ENCODE measurements at regions not wholly inside any gene's neighbourhood (a gene's known extent, or its start where the extent isn't known, plus 50 kb on each side); places are given as distances from the start of the nearest gene placed in this dataset.

DNA sequence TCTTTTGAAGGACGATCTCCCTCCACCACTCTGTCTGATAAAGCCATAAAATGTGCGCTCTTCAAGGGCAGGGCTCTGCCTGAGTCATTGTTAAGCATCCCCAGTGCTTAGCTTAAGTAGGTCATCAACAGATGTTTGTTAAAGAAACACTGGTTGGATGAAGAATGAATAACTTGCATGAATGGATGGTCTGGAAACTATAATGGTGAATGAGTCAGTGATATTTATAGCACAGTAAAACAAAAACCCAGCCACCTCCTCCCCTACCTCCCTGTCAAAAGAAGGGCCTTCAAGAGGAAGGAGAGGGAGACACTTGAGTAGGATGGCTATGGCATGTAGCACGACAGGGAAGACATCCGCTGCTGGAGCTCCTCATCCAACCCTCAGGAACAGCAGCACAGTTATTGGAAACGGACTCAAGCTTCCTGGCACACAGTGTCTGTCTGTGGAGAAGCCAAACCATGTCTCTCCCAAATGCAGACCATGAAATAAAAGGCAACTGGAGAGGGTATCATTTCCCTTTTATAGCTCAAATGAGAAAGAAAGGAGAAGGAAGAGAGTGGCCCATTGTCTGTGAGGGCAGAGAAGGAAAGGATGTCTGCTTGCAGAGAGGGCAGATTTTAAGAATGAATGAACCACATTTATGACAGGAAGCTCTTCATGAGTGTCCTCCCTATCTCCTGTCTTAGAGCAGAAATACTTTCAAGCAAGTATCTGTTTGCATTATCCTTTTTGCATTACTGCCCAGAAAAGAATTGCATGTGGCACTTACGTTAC, 183.5 kb upstream of the UBL3 start:
- H3K9me3 ChIP-seq (ENCODE audit: low read depth), result no peaks in the 10 kb centered on the region
- WGBS, 2 experiments (ENCODE audit: low coverage in 1 of 2, low lambda C conversion rate in 2 of 2, missing lambda C conversion rate in 2 of 2), result 3 to 8% methylated on average over 6 of the region's 6 CpGs
- H3K9ac ChIP-seq, result peak overlapping the region; percentile 74
- peaks cover 43% of the 10 kb centered on the region for H3K4me1 ChIP-seq (ENCODE audit: insufficient read depth)
- no peak for TF ChIP-seq EZH2 (IDR thresholded peaks at IDR 0.05; ENCODE audit: insufficient read depth, poor library complexity, severe bottlenecking)
- no peak for TF ChIP-seq EZH2phosphoT487 (IDR thresholded peaks at IDR 0.05; ENCODE audit: insufficient read depth, low read depth)
- H4K20me1 ChIP-seq (ENCODE audit: insufficient read depth), result no peaks in the 10 kb centered on the region
- peak; percentile 96 for DNase-seq
- H3K36me3 ChIP-seq (ENCODE audit: low read depth), result no peaks in the 10 kb centered on the region
- H3F3A ChIP-seq (ENCODE audit: insufficient read depth), result peaks cover 23% of the 10 kb centered on the region
- 0 out of 2 replicates have a peak overlapping the region, but pooled peaks have one; percentile 31 for H2AFZ ChIP-seq
- peak overlapping the region; percentile 94 for H3K27ac ChIP-seq
- H3K27me3 ChIP-seq (replicated peaks; ENCODE audit: insufficient read depth), result no peaks in the 10 kb centered on the region
- H3K79me2 ChIP-seq (ENCODE audit: insufficient read depth), result no peaks in the 10 kb centered on the region
- peak overlapping the region; percentile 55 for H3K4me3 ChIP-seq
- in situ Hi-C loops (cut with MboI), result no loop called here
- H3K4me2 ChIP-seq (ENCODE audit: unreplicated experiment), result peak overlapping the region; percentile 85
- no peaks in the 10 kb centered on the region for H3K9me2 ChIP-seq (ENCODE audit: insufficient read depth)

DNA sequence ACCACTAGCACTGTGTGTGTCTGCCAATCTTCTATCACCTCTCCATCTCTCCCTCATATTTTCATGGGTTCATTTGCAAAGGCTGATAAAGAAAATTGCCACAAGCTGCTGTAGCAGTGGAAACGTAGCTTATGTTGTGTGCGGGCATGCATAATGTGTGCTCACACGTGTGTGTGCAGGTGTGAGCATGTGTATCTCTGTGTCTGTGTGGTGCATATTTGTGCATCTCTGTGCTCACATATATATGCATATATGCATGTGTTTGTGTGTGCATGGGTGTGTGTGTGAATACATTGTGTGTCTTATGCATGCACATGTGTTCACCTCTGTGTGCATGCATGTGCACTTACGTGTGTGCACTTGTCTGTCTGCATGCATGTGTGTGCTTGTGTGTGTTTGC, 181.8 kb upstream of the UBL3 start:
- no peak for DNase-seq
- Histone ChIP-seq H3K9me2 (ENCODE audit: insufficient read depth) (no peaks in the 10 kb centered on the region), H3K9me3 (ENCODE audit: low read depth) (no peaks in the 10 kb centered on the region), H3K27me3 (replicated peaks; ENCODE audit: insufficient read depth) (no peaks in the 10 kb centered on the region), H3K4me2 (ENCODE audit: unreplicated experiment) (no peak overlapping the region), H3K79me2 (ENCODE audit: insufficient read depth) (no peaks in the 10 kb centered on the region), H3K27ac (no peak overlapping the region), H3K36me3 (ENCODE audit: low read depth) (no peaks in the 10 kb centered on the region), H3K4me3 (no peak overlapping the region), H3F3A (ENCODE audit: insufficient read depth) (peaks cover 36% of the 10 kb centered on the region), H3K9ac (no peak overlapping the region), H4K20me1 (ENCODE audit: insufficient read depth) (no peaks in the 10 kb centered on the region), H2AFZ (no peak overlapping the region), H3K4me1 (ENCODE audit: insufficient read depth) (peaks cover 36% of the 10 kb centered on the region)
- in situ Hi-C loops (cut with MboI), result no loop called here
- TF ChIP-seq EZH2 (IDR thresholded peaks at IDR 0.05; ENCODE audit: insufficient read depth, poor library complexity, severe bottlenecking) (no peak), EZH2phosphoT487 (IDR thresholded peaks at IDR 0.05; ENCODE audit: insufficient read depth, low read depth) (no peak)
- 96 to 100% methylated on average over 4 of the region's 4 CpGs for WGBS, 2 experiments (ENCODE audit: low coverage in 1 of 2, low lambda C conversion rate in 2 of 2, missing lambda C conversion rate in 2 of 2)

- TF ChIP-seq EZH2phosphoT487 (IDR thresholded peaks at IDR 0.05; ENCODE audit: insufficient read depth, low read depth) (no peak), EZH2 (IDR thresholded peaks at IDR 0.05; ENCODE audit: insufficient read depth, poor library complexity, severe bottlenecking) (no peak)
- H3F3A ChIP-seq (ENCODE audit: insufficient read depth), result peaks cover 44% of the 10 kb centered on the region
- no peak overlapping the region for H2AFZ ChIP-seq
- H3K4me1 ChIP-seq (ENCODE audit: insufficient read depth), result peaks cover 44% of the 10 kb centered on the region
- H3K27ac ChIP-seq, result no peak overlapping the region
- H3K4me2 ChIP-seq (ENCODE audit: unreplicated experiment), result no peak overlapping the region
- no peaks in the 10 kb centered on the region for H3K27me3 ChIP-seq (replicated peaks; ENCODE audit: insufficient read depth)
- no peak overlapping the region for H3K9ac ChIP-seq
- WGBS, 2 experiments (ENCODE audit: low coverage in 1 of 2, low lambda C conversion rate in 2 of 2, missing lambda C conversion rate in 2 of 2), result 89 to 97% methylated on average over 5 of the region's 5 CpGs
- H3K36me3 ChIP-seq (ENCODE audit: low read depth), result no peaks in the 10 kb centered on the region
- H3K9me3 ChIP-seq (ENCODE audit: low read depth), result no peaks in the 10 kb centered on the region
- H4K20me1 ChIP-seq (ENCODE audit: insufficient read depth), result no peaks in the 10 kb centered on the region
- H3K4me3 ChIP-seq, result no peak overlapping the region
- no peaks in the 10 kb centered on the region for H3K9me2 ChIP-seq (ENCODE audit: insufficient read depth)
- in situ Hi-C loops (cut with MboI), result no loop called here
- no peak for DNase-seq
- H3K79me2 ChIP-seq (ENCODE audit: insufficient read depth), result no peaks in the 10 kb centered on the region
Observed at GRCh38 chr13:30031488-30031887, 181.1 kb upstream of the UBL3 start.

GRCh38 chr13:30030141-30030750, 179.8 kb upstream of the UBL3 start:
- Histone ChIP-seq H3K4me1 (ENCODE audit: insufficient read depth) (peaks cover 55% of the 10 kb centered on the region), H3F3A (ENCODE audit: insufficient read depth) (peaks cover 49% of the 10 kb centered on the region), H3K4me3 (no peak overlapping the region), H2AFZ (no peak overlapping the region), H3K9me2 (ENCODE audit: insufficient read depth) (no peaks in the 10 kb centered on the region), H3K27ac (no peak overlapping the region), H3K27me3 (replicated peaks; ENCODE audit: insufficient read depth) (no peaks in the 10 kb centered on the region), H4K20me1 (ENCODE audit: insufficient read depth) (no peaks in the 10 kb centered on the region), H3K79me2 (ENCODE audit: insufficient read depth) (no peaks in the 10 kb centered on the region), H3K36me3 (ENCODE audit: low read depth) (no peaks in the 10 kb centered on the region), H3K9me3 (ENCODE audit: low read depth) (no peaks in the 10 kb centered on the region), H3K4me2 (ENCODE audit: unreplicated experiment) (no peak overlapping the region), H3K9ac (no peak overlapping the region)
- in situ Hi-C loops (cut with MboI), result no loop called here
- WGBS, 2 experiments (ENCODE audit: low coverage in 1 of 2, low lambda C conversion rate in 2 of 2, missing lambda C conversion rate in 2 of 2), result 72 to 77% methylated on average over 4 of the region's 4 CpGs
- no peak for DNase-seq
- TF ChIP-seq EZH2phosphoT487 (IDR thresholded peaks at IDR 0.05; ENCODE audit: insufficient read depth, low read depth) (no peak), EZH2 (IDR thresholded peaks at IDR 0.05; ENCODE audit: insufficient read depth, poor library complexity, severe bottlenecking) (no peak)
